ENCODE measurements at regions not wholly inside any gene's neighbourhood (a gene's known extent, or its start where the extent isn't known, plus 50 kb on each side); places are given as distances from the start of the nearest gene placed in this dataset.

DNA sequence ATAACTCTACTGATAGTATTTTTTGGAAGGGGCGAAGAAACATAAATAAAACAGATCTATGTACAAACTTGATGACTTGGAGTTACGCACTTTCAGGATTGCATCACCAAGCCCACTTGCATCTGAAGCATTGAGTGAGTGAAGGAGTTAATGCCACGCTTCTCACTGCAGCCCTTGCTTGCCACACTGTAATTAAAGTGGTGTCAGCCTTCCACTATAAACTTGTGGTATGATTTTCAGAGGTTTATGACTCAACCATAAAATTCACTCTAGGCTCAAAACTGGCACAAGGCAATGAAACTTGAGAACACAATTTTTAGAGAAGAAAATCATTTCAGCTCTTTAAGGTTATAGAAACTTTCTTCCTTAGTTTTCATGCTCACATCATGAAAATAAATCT is 93.9 kb upstream of the PRMT6 start:
- TF ChIP-seq, protein P1, sequence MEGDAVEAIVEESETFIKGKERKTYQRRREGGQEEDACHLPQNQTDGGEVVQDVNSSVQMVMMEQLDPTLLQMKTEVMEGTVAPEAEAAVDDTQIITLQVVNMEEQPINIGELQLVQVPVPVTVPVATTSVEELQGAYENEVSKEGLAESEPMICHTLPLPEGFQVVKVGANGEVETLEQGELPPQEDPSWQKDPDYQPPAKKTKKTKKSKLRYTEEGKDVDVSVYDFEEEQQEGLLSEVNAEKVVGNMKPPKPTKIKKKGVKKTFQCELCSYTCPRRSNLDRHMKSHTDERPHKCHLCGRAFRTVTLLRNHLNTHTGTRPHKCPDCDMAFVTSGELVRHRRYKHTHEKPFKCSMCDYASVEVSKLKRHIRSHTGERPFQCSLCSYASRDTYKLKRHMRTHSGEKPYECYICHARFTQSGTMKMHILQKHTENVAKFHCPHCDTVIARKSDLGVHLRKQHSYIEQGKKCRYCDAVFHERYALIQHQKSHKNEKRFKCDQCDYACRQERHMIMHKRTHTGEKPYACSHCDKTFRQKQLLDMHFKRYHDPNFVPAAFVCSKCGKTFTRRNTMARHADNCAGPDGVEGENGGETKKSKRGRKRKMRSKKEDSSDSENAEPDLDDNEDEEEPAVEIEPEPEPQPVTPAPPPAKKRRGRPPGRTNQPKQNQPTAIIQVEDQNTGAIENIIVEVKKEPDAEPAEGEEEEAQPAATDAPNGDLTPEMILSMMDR (IDR thresholded peaks at IDR 0.05 in 4 of 5, conservative IDR thresholded peaks at IDR 0.05 in 1 of 5), result no peak
- no peak for TF ChIP-seq POLR2A (IDR thresholded peaks at IDR 0.05)
